Islet precursor cell (in vitro differentiated cells): ENCODE measurements at regions not wholly inside any gene's neighbourhood (a gene's known extent, or its start where the extent isn't known, plus 50 kb on each side); places are given as distances from the start of the nearest gene placed in this dataset.
"Not testable (repeated sequence)": the region's sequence is repeated elsewhere in the genome, so short reads cannot be mapped to it uniquely, and the experiment has no call there.

Experiments
- DNase-seq: peaks from one replicate; pipeline ENCODE4 v3.0.0-alpha.2; 2018

DNA sequence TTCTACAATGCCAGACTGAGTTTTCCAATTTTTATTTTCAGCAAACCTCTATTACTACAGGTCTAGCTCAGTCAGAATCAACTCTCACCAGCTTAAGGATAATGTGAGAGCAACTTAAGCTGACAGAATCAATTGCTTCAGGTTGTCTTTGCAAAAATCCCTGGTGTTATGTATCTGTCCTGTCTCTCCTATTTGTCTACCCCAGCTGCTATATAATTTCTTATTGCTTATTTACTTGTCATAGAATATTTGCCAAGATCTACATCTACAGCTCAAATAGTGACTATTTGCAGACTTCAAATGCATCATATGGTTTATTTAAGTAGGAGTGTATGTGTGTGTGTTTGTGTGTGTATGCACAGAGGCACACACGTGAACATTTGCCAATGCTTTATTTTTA, 54.1 kb downstream of the FOXG1 start:
- DNase-seq, result no peak

DNA sequence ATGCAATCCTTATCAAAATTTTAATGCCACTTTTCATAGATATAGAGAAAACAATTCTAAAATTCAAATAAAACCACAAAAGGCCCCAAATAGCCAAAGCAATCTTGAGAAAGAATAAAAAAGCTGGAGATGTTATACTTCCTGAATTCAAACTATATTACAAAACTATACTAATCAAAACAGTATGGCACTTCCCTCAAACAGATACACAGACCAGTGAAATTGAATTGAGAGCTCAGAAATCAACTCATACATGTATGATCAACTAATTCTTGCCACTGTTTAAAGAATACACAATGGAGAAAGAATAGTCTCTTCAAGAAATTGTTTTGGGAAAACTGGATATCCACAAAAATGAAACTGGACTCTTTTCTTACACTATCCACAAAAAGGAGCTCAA, 55.4 kb downstream of the FOXG1 start:
- no peak for DNase-seq

GRCh38 chr14:28823245-28823644, 56.7 kb downstream of the FOXG1 start:
- DNase-seq, result no peak

- DNase-seq, result no peak
Measured at GRCh38 chr14:28830115-28830534, 63.5 kb downstream of the FOXG1 start.

- DNase-seq, result no peak
Measured at GRCh38 chr14:28831126-28831525, 64.5 kb downstream of the FOXG1 start.

- DNase-seq, result not testable (repeated sequence)
Measured at GRCh38 chr14:28842569-28842968, 76.0 kb downstream of the FOXG1 start.

DNA sequence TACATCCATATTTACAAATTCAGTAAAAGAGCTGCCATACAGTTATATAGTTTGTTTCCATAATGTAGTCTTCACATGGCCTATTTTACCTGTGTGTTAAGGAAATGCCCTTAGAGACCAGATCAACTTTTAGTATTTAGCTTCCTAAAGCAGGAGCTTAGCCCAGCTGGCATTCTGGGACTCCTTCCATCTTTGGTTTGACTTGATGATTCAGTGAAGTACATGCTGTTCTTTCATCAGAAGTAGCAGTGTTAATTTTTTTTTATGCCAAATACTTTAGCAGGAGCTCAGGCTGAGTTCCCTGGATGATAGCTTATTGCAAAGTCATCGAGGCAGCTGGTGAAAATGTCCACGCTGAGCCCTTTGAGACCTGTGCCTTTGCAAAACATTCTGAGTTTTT, 101.0 kb downstream of the FOXG1 start:
- no peak for DNase-seq

GRCh38 chr14:28870033-28870564, 103.5 kb downstream of the FOXG1 start:
- no peak for DNase-seq

GRCh38 chr14:28875934-28876571, 109.5 kb downstream of the FOXG1 start:
- no peak for DNase-seq

- DNase-seq, result no peak
Measured at GRCh38 chr14:28876572-28876945, 110.0 kb downstream of the FOXG1 start.

DNA sequence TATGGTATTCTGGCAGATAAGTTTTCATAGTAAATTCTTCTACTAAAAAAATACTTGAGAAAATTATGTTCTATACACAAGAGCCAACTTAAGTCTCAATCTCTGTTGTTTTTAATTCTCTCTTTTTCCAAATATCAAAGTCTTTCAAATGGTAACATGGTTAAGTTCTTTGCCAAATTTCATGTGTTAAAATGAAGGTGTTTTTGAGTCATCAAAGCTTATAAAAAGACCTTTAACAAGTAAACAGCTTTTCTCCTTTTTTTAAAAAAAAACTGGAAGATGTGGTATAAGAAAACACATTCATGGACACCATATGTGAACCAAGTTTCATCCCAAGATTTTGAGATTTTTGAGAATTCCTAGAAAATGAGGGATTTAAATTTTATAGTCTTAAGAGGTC, 111.3 kb downstream of the FOXG1 start:
- no peak for DNase-seq

DNA sequence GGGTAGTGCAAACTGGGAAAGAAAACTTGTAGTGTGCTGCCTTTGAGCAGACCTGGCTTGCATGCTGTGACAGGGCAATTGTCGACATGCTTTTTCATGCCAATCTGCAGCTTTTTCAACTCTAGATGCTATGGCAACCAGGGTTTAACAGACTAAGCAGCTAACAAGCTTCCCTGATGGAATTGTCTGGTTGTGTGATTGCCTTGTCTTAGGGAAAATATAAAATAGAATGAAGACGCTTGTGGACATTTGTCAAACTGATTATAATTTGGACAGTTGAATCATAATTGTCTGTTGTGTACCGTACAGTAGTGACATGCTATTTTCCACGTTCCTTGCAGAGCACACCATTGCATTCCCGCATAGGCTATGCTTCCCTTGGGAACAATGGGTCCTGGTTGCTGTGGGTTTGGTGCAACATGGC, 113.0 kb downstream of the FOXG1 start:
- DNase-seq, result no peak

- no peak for DNase-seq
Measured at GRCh38 chr14:28886940-28887339, 120.4 kb downstream of the FOXG1 start.

DNA sequence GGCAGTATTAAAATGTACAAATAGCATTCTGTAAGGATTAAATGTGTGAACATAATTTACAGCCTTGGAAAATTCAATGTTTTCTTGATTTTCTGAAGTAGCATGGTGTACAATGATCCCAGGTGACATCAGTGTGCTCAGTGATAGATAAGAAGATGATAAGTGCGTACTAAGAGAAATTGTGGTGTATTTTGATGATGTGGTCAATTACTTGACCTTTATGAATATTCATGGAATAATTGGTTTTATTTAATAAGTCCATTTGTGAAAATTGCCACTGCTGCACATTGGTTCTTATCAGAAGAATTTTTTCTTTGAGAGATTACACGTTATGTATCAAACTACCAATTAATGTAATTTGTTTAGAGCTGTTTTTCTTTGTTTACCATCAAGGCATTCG, 128.8 kb downstream of the FOXG1 start:
- no peak for DNase-seq

DNA sequence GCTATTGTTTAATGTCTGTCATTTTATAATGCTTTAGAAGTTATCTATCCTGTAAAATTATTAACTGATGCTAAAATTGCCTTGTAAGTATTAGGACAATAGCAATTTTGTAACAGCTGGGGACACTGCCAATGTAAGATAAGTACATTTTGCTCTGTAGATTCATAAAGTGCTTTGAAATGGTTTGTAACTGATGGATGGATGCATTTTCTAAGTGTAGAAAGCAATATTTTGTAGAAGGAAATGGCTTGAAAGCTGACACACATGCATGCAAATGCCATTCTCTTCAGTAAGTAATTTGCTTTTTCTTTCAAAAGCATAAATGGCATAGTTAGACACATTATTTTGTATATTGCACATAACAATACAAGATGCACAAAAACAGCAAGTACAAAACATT, 129.8 kb downstream of the FOXG1 start:
- no peak for DNase-seq

GRCh38 chr14:28901631-28902030, 135.0 kb downstream of the FOXG1 start:
- peak; percentile 52 for DNase-seq

GRCh38 chr14:28902930-28903329, 136.3 kb downstream of the FOXG1 start:
- DNase-seq, result no peak

DNA sequence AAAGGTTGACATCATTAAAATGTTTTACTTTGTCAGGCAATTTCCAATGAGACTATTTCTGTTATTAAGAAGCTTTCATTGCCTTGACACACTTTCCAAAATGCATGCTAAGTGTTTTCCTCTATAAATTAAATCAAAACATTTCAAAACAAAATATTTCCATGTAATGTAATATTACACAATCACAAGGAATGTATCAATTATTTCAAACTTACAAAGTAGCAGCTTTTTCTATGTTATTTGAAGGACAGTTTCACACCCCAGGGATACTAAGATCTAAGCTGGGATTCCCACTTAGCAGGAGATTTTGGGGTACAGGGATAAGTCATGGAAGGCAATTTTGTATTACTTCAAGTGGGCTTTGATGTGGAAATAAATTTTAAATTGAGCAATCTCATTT, 144.9 kb downstream of the FOXG1 start:
- DNase-seq, result no peak

GRCh38 chr14:28913056-28913455, 146.5 kb downstream of the FOXG1 start:
- DNase-seq, result no peak

GRCh38 chr14:28926122-28926521, 159.5 kb downstream of the FOXG1 start:
- no peak for DNase-seq

DNA sequence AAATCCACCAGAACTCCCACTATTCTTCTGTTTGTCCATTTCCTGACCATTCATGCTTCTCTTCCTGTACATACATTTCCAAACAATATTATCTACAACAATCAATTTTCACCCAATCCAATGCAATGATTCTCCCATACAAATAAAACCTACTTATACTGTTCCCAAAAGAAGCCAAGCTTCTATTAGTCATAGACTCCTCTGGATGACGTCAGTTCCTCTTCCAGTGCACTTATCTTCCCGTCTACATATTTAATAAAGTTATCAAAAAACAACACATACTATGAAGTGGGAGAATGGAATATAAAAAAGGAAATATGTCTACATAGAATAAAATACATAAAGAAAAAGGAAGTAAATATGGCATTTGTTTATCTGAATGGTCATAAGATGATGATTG, 165.4 kb downstream of the FOXG1 start:
- DNase-seq, result no peak

DNA sequence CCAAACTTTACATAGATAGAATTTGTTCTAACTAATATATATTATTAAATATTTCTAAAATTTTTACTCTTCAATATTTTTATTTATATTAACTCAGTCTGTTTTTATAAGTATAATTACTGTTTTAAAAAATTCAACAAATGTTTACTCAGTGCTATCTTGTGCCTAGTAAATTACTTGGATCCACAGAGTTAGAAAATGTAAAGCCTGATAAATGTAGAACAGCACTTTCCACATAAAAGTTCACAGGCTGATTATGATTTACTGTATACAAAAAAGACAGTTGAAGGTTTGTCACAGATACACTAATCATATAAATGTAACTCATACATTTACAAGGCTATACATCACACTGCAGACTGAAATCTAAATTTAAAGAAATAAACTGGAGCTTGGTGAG, 170.0 kb downstream of the FOXG1 start:
- DNase-seq, result no peak

DNA sequence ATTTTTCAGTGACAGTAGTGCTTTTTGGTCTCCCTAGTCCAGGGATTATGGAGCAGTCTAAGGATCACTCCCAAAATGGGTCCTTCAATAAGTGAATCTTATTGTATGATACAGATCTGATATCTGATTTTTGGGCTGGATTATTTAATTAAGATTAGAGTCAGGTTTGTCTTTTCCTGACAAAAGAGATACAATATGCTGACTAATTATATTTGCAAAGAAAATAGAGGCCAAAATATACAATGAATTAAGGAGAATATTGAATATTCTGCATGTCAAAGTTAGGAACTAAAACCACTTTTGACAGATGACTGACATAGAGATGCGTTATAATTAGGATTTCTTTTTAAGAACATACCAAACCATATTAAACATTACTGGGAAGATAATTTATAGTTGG, 175.2 kb downstream of the FOXG1 start:
- no peak for DNase-seq

DNA sequence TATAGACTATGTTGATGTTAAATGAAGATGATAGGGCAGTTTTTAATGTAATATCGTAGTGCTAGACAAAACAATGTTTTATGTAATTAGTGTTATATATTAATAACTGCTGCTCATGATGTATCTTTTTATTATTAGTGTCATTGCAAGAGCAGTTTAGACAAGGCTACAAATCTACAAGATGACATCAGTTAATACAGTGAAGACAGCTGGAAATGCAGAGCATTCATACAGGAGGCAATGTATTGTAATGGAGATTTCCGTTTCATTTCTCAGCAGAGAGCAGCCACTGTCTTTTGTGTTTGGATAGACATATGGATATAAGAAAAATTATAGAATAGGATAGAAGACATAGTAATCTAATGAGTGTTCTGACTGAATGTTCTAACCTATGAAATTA, 178.0 kb downstream of the FOXG1 start:
- no peak for DNase-seq

DNA sequence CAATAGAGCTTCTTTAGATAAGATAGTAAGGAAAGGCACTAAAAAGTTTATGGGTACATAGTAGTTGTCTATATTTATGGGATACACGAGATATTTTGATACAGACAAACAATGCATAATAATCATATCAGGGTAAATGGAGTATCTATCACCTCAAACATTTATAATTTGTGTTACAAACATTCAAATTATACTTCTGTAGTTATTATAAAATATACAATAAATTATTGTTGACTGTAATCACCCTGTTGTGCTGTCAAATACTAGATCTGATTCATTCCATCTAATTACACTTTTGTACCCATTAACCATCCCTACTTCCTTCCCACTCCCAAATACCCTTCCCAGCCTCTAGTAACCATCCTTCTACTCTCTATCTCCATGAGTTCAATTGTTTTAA, 179.7 kb downstream of the FOXG1 start:
- DNase-seq, result no peak
